GM18858 (cell line): ENCODE measurements at regions not wholly inside any gene's neighbourhood (a gene's known extent, or its start where the extent isn't known, plus 50 kb on each side); places are given as distances from the start of the nearest gene placed in this dataset.

Experiments
- ATAC-seq: cut with Tn5 transposase; IDR thresholded peaks from one replicate; pipeline ENCODE4 v1.9.1; 2021; ENCODE audit not compliant: unreplicated experiment

- ATAC-seq = no peak
Measured at GRCh38 chr11:56932572-56933220, 56.0 kb upstream of the OR5AK2 start.

- no peak for ATAC-seq
Measured at GRCh38 chr11:56923116-56923515, 65.6 kb upstream of the OR5AK2 start.

- ATAC-seq = no peak
Measured at GRCh38 chr11:56922421-56922820, 66.3 kb upstream of the OR5AK2 start.

- ATAC-seq = no peak
Measured at GRCh38 chr11:56917708-56918400, 70.9 kb upstream of the OR5AK2 start.

- ATAC-seq = no peak
Measured at GRCh38 chr11:56916587-56916986, 72.1 kb upstream of the OR5AK2 start.

- no peak for ATAC-seq
Measured at GRCh38 chr11:56916162-56916561, 72.6 kb upstream of the OR5AK2 start.

- no peak for ATAC-seq
Measured at GRCh38 chr11:56911312-56911711, 77.4 kb upstream of the OR5AK2 start.

GRCh38 chr11:56910785-56911184, 77.9 kb upstream of the OR5AK2 start:
- no peak for ATAC-seq

- no peak for ATAC-seq
Measured at GRCh38 chr11:56910046-56910773, 78.5 kb upstream of the OR5AK2 start.

GRCh38 chr11:56909563-56909962, 79.2 kb upstream of the OR5AK2 start:
- no peak for ATAC-seq

- no peak for ATAC-seq
Measured at GRCh38 chr11:56909080-56909479, 79.6 kb upstream of the OR5AK2 start.

GRCh38 chr11:56906683-56907148, 82.0 kb upstream of the OR5AK2 start:
- ATAC-seq = no peak

GRCh38 chr11:56905936-56906335, 82.8 kb upstream of the OR5AK2 start:
- ATAC-seq = no peak

- no peak for ATAC-seq
Measured at GRCh38 chr11:56905442-56905841, 83.3 kb upstream of the OR5AK2 start.

- no peak for ATAC-seq
Measured at GRCh38 chr11:56898856-56899255, 89.9 kb upstream of the OR5AK2 start.

GRCh38 chr11:56890584-56891305, 98.0 kb upstream of the OR5AK2 start:
- ATAC-seq = no peak

- ATAC-seq = no peak
Measured at GRCh38 chr11:56889986-56890385, 98.7 kb upstream of the OR5AK2 start.

GRCh38 chr11:56887940-56888339, 100.8 kb upstream of the OR5AK2 start:
- no peak for ATAC-seq

- ATAC-seq = no peak
Measured at GRCh38 chr11:56886455-56886854, 102.3 kb upstream of the OR5AK2 start.

GRCh38 chr11:56885854-56886253, 102.9 kb upstream of the OR5AK2 start:
- ATAC-seq = no peak

GRCh38 chr11:56885177-56885576, 103.5 kb upstream of the OR5AK2 start:
- no peak for ATAC-seq
